ENCODE measurements at regions not wholly inside any gene's neighbourhood (a gene's known extent, or its start where the extent isn't known, plus 50 kb on each side); places are given as distances from the start of the nearest gene placed in this dataset.
A peak's percentile ranks its signal among the peaks of the same experiment; 100 is the strongest.
"Not testable (repeated sequence)": the region's sequence is repeated elsewhere in the genome, so short reads cannot be mapped to it uniquely, and the experiment has no call there.

- H3K4me3 ChIP-seq = no peak overlapping the region
- DNase-seq = peak in 1 of 2 experiments; percentile 41
- no peaks in the 10 kb centered on the region for H3K9me3 ChIP-seq (replicated peaks)
- H3K36me3 ChIP-seq = no peaks in the 10 kb centered on the region
- H3K27me3 ChIP-seq = no peaks in the 10 kb centered on the region
- H3K27ac ChIP-seq = no peak overlapping the region
- no peaks in the 10 kb centered on the region for H3K4me1 ChIP-seq
Measured at GRCh38 chr3:155995525-155996370, 124.6 kb upstream of the KCNAB1 start.

- no peak overlapping the region for H3K4me3 ChIP-seq
- no peak for DNase-seq
- H3K27ac ChIP-seq = no peak overlapping the region
- no peaks in the 10 kb centered on the region for H3K36me3 ChIP-seq
- H3K9me3 ChIP-seq (replicated peaks) = no peaks in the 10 kb centered on the region
- H3K27me3 ChIP-seq = no peaks in the 10 kb centered on the region
- H3K4me1 ChIP-seq = no peaks in the 10 kb centered on the region
Measured at GRCh38 chr3:155996882-155997281, 123.5 kb upstream of the KCNAB1 start.

DNA sequence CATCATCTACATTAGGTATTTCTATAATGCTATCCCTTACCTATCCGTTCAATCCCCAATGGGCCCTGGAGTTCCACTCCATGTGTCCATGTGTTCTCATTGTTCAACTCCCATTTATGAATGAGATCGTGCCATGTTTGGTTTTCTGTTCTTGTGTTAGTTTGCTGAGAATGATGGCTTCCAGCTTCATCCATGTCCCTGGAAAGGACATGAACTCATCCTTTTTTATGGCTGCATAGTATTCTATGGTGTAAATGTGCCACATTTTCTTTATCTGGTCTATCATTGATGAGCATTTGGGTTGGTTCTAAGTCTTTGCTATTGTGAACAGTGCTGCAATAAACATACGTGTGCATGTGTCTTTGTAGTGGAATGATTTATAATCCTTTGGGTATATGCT lies 122.2 kb upstream of the KCNAB1 start:
- H3K27ac ChIP-seq; DNase-seq; H3K4me1 ChIP-seq; H3K4me3 ChIP-seq; H3K9me3 ChIP-seq (replicated peaks); H3K27me3 ChIP-seq; H3K36me3 ChIP-seq: not testable (repeated sequence)

GRCh38 chr3:156005736-156006135 lies 114.6 kb upstream of the KCNAB1 start:
- Histone ChIP-seq H3K4me3 (no peak overlapping the region), H3K4me1 (no peaks in the 10 kb centered on the region), H3K9me3 (replicated peaks) (no peaks in the 10 kb centered on the region), H3K36me3 (no peaks in the 10 kb centered on the region), H3K27me3 (no peaks in the 10 kb centered on the region), H3K27ac (no peak overlapping the region)
- no peak for DNase-seq

GRCh38 chr3:156010829-156011228 lies 109.5 kb upstream of the KCNAB1 start:
- H3K4me3 ChIP-seq = no peak overlapping the region
- no peaks in the 10 kb centered on the region for H3K4me1 ChIP-seq
- no peak for DNase-seq
- H3K36me3 ChIP-seq = no peaks in the 10 kb centered on the region
- H3K27me3 ChIP-seq = no peaks in the 10 kb centered on the region
- H3K27ac ChIP-seq = no peak overlapping the region
- no peaks in the 10 kb centered on the region for H3K9me3 ChIP-seq (replicated peaks)

DNA sequence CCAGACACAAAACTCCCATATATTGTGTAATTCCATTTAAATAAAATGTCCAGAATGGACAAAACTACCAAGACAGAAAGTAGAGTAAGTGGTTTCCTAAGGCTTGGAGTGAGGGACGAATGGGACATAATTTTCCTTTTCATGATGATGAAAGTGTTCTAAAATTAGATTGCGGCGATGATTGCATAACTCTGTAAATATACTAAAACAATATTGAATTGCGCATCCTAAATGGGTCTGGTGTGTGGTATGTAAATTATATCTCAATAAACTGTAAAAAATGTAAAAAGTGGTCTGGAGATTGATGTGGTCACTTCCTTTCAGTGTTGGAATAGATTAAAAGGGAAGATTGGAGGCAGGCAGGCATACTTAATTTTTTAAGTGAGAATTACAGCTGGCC lies 105.9 kb upstream of the KCNAB1 start:
- no peaks in the 10 kb centered on the region for H3K36me3 ChIP-seq
- no peaks in the 10 kb centered on the region for H3K4me1 ChIP-seq
- no peaks in the 10 kb centered on the region for H3K27me3 ChIP-seq
- no peak for DNase-seq
- H3K4me3 ChIP-seq = no peak overlapping the region
- H3K9me3 ChIP-seq (replicated peaks) = no peaks in the 10 kb centered on the region
- no peak overlapping the region for H3K27ac ChIP-seq

- no peaks in the 10 kb centered on the region for H3K27me3 ChIP-seq
- no peaks in the 10 kb centered on the region for H3K36me3 ChIP-seq
- H3K27ac ChIP-seq = no peak overlapping the region
- no peak overlapping the region for H3K4me3 ChIP-seq
- no peak for DNase-seq
- no peaks in the 10 kb centered on the region for H3K4me1 ChIP-seq
- no peaks in the 10 kb centered on the region for H3K9me3 ChIP-seq (replicated peaks)
Measured at GRCh38 chr3:156016902-156017301, 103.5 kb upstream of the KCNAB1 start.

GRCh38 chr3:156017352-156018030 lies 102.9 kb upstream of the KCNAB1 start:
- no peaks in the 10 kb centered on the region for H3K27me3 ChIP-seq
- DNase-seq = no peak
- no peak overlapping the region for H3K4me3 ChIP-seq
- H3K4me1 ChIP-seq = no peaks in the 10 kb centered on the region
- H3K27ac ChIP-seq = no peak overlapping the region
- no peaks in the 10 kb centered on the region for H3K9me3 ChIP-seq (replicated peaks)
- H3K36me3 ChIP-seq = no peaks in the 10 kb centered on the region

GRCh38 chr3:156024904-156025533 lies 95.4 kb upstream of the KCNAB1 start:
- no peak for DNase-seq
- H3K4me3 ChIP-seq = no peak overlapping the region

GRCh38 chr3:156029208-156029607 lies 91.2 kb upstream of the KCNAB1 start:
- no peaks in the 10 kb centered on the region for H3K27me3 ChIP-seq
- no peak overlapping the region for H3K4me3 ChIP-seq
- H3K36me3 ChIP-seq = no peaks in the 10 kb centered on the region
- DNase-seq = no peak
- no peak overlapping the region for H3K27ac ChIP-seq
- no peaks in the 10 kb centered on the region for H3K4me1 ChIP-seq
- H3K9me3 ChIP-seq (replicated peaks) = no peaks in the 10 kb centered on the region

More at GRCh38 chr3:156024904-156025533, 95.4 kb upstream of the KCNAB1 start:
- Histone ChIP-seq H3K27ac (no peak overlapping the region), H3K27me3 (no peaks in the 10 kb centered on the region), H3K4me1 (no peaks in the 10 kb centered on the region), H3K36me3 (no peaks in the 10 kb centered on the region), H3K9me3 (replicated peaks) (no peaks in the 10 kb centered on the region)

- no peak overlapping the region for H3K27ac ChIP-seq
- no peak overlapping the region for H3K4me3 ChIP-seq
- H3K27me3 ChIP-seq = no peaks in the 10 kb centered on the region
- no peaks in the 10 kb centered on the region for H3K9me3 ChIP-seq (replicated peaks)
- DNase-seq = no peak
- no peaks in the 10 kb centered on the region for H3K36me3 ChIP-seq
- H3K4me1 ChIP-seq = no peaks in the 10 kb centered on the region
Measured at GRCh38 chr3:156030723-156031122, 89.7 kb upstream of the KCNAB1 start.

- Histone ChIP-seq H3K36me3 (no peaks in the 10 kb centered on the region), H3K9me3 (replicated peaks) (no peaks in the 10 kb centered on the region), H3K27me3 (no peaks in the 10 kb centered on the region), H3K4me3 (no peak overlapping the region), H3K27ac (no peak overlapping the region), H3K4me1 (no peaks in the 10 kb centered on the region)
- no peak for DNase-seq
Measured at GRCh38 chr3:156033428-156033827, 87.0 kb upstream of the KCNAB1 start.

- H3K4me3 ChIP-seq = no peak overlapping the region
- H3K36me3 ChIP-seq = no peaks in the 10 kb centered on the region
Measured at GRCh38 chr3:156035158-156035557, 85.2 kb upstream of the KCNAB1 start.

GRCh38 chr3:156036258-156037053 lies 83.9 kb upstream of the KCNAB1 start:
- no peak overlapping the region for H3K27ac ChIP-seq
- H3K36me3 ChIP-seq = no peaks in the 10 kb centered on the region
- no peak for DNase-seq
- H3K27me3 ChIP-seq = no peaks in the 10 kb centered on the region
- no peaks in the 10 kb centered on the region for H3K9me3 ChIP-seq (replicated peaks)
- no peak overlapping the region for H3K4me3 ChIP-seq
- H3K4me1 ChIP-seq = no peaks in the 10 kb centered on the region

More at GRCh38 chr3:156035158-156035557, 85.2 kb upstream of the KCNAB1 start:
- Histone ChIP-seq H3K4me1 (no peaks in the 10 kb centered on the region), H3K27me3 (no peaks in the 10 kb centered on the region), H3K9me3 (replicated peaks) (no peaks in the 10 kb centered on the region), H3K27ac (no peak overlapping the region)
- DNase-seq = no peak

DNA sequence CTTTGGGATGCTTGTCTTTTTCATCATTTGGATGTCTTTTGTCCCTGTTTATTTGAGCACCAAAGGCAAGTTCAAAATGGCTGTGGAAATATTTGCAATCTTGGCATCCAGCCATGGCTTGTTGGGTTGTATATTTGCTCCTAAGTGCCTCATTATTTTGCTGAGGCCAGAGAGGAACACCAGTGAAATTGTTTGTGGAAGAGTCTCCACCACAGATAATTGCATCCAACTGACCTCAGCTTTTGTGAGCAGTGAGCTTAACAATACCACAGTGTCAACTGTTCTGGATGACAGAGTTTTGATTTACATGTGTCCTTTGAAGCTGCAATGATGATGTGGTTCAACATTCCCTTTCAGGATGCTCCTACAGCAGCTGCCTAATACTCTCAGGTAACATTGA lies 83.0 kb upstream of the KCNAB1 start:
- H3K4me1 ChIP-seq = no peaks in the 10 kb centered on the region
- no peak for DNase-seq

More for the DNA sequence above, 83.0 kb upstream of the KCNAB1 start:
- Histone ChIP-seq H3K9me3 (replicated peaks) (no peaks in the 10 kb centered on the region), H3K27me3 (no peaks in the 10 kb centered on the region), H3K27ac (no peak overlapping the region), H3K4me3 (no peak overlapping the region), H3K36me3 (no peaks in the 10 kb centered on the region)
